IMR-90 (cell line): ENCODE measurements at regions not wholly inside any gene's neighbourhood (a gene's known extent, or its start where the extent isn't known, plus 50 kb on each side); places are given as distances from the start of the nearest gene placed in this dataset.

ENCODE experiments used
- ATAC-seq: fragments of 200-7000 bp; cut with Tn5 transposase; 2 replicates; pipeline ENCODE4 v1.9.1; 2020; ENCODE audit warnings: low read depth, mild to moderate bottlenecking, moderate library complexity
- BruUV-seq: library from RNA; stranded (reverse); fragments of 400-500 nt; replicated peaks from 2 replicates; lab custom pipeline; 2021; lab: Mats Ljungman, UMichigan
- CTCF ChIA-PET: fragments of 300-600 bp; formaldehyde crosslinking; extraction: SDS; loops from one replicate; lab custom pipeline; 2021; ENCODE audit warnings: antibody characterized with exemption; lab: Yijun Ruan, JAX
- POLR2A ChIA-PET: fragments of 300-600 bp; sonication (Branson Sonifier 250); formaldehyde crosslinking; loops from one replicate; lab custom pipeline; 2022; ENCODE audit warnings: antibody characterized with exemption; ENCODE audit not compliant: unreplicated experiment; lab: Charles Lee
- DNase-seq: peaks from one replicate; pipeline ENCODE4 v3.0.0; 2013
- H2AFZ ChIP-seq: replicated peaks from 2 replicates; pipeline ENCODE3; 2013; ENCODE audit warnings: low read length, mild to moderate bottlenecking; ENCODE audit not compliant: poor library complexity
- H2AK5ac ChIP-seq: 2 replicates; pipeline ENCODE4 v1.6.1; 2013; ENCODE audit warnings: low read depth, low read length, inconsistent platforms
- H2AK9ac ChIP-seq: replicated peaks from 2 replicates; pipeline ENCODE3; 2013; ENCODE audit warnings: mild to moderate bottlenecking, low read depth, low read length, moderate library complexity; ENCODE audit not compliant: poor library complexity
- H2BK120ac ChIP-seq: 2 replicates; pipeline ENCODE4 v1.6.1; 2013; ENCODE audit warnings: low read depth, low read length, inconsistent platforms
- H2BK15ac ChIP-seq: 3 replicates; pipeline ENCODE4 v1.6.1; 2013; ENCODE audit warnings: low read depth, low read length, inconsistent platforms
- H2BK20ac ChIP-seq: 2 replicates; pipeline ENCODE4 v1.6.1; 2013; ENCODE audit warnings: low read depth, mild to moderate bottlenecking, inconsistent platforms, low read length, moderate library complexity
- H2BK5ac ChIP-seq: 2 replicates; pipeline ENCODE4 v1.6.1; 2013; ENCODE audit warnings: mild to moderate bottlenecking, low read depth, low read length, inconsistent platforms; ENCODE audit not compliant: poor library complexity, severe bottlenecking
- H3K14ac ChIP-seq: replicated peaks from 2 replicates; pipeline ENCODE4 v1.6.1; 2013; ENCODE audit warnings: low read depth, low read length, inconsistent platforms
- H3K18ac ChIP-seq: 2 replicates; pipeline ENCODE4 v1.6.1; 2013; ENCODE audit warnings: low read depth, low read length, control low read depth
- H3K23ac ChIP-seq: 2 replicates; pipeline ENCODE4 v1.6.1; 2013; ENCODE audit warnings: low read depth, low read length, inconsistent platforms
- H3K27ac ChIP-seq: 2 replicates; pipeline ENCODE4 v1.5.1; 2013; ENCODE audit warnings: mild to moderate bottlenecking, control low read depth, low read length; ENCODE audit not compliant: insufficient read depth
- H3K27me3 ChIP-seq: 2 replicates; pipeline ENCODE4 v1.6.1; 2013; ENCODE audit warnings: low read length; ENCODE audit not compliant: control insufficient read depth, insufficient read depth
- H3K36me3 ChIP-seq: 2 replicates; pipeline ENCODE4 v1.6.1; 2013; ENCODE audit warnings: low read length, mixed read lengths; ENCODE audit not compliant: control insufficient read depth, insufficient read depth
- H3K4ac ChIP-seq: 2 replicates; pipeline ENCODE4 v1.6.1; 2013; ENCODE audit warnings: low read depth, low read length, inconsistent platforms
- H3K4me1 ChIP-seq: 2 replicates; pipeline ENCODE4 v1.6.1; 2013; ENCODE audit warnings: low read length, mixed read lengths; ENCODE audit not compliant: control insufficient read depth, insufficient read depth
- H3K4me2 ChIP-seq: 2 replicates; pipeline ENCODE4 v1.6.1; 2013; ENCODE audit warnings: low read depth, mild to moderate bottlenecking, control low read depth, low read length, moderate library complexity
- H3K4me3 ChIP-seq: 2 replicates; pipeline ENCODE4 v1.5.1; 2013; ENCODE audit warnings: low read depth, mild to moderate bottlenecking, control low read depth, low read length, moderate library complexity; ENCODE audit not compliant: insufficient read depth
- H3K56ac ChIP-seq: 2 replicates; pipeline ENCODE4 v1.6.1; 2013; ENCODE audit warnings: low read length, inconsistent platforms; ENCODE audit not compliant: insufficient read depth; ENCODE audit errors: extremely low read depth
- H3K79me1 ChIP-seq, 2 experiments: 2 replicates each; pipeline ENCODE4 v1.6.1; 2013; ENCODE audit warnings: low read length in 2 of 2, inconsistent platforms in 1 of 2, low read depth in 1 of 2
- H3K9ac ChIP-seq: 2 replicates; pipeline ENCODE4 v1.6.1; 2013; ENCODE audit warnings: low read depth, low read length, control low read depth
- H3K9me1 ChIP-seq: 2 replicates; pipeline ENCODE4 v1.6.1; 2013; ENCODE audit warnings: low read length, inconsistent platforms; ENCODE audit not compliant: insufficient read depth
- H3K9me3 ChIP-seq: 2 replicates; pipeline ENCODE4 v1.6.1; 2013; ENCODE audit warnings: low read length; ENCODE audit not compliant: control insufficient read depth, insufficient read depth
- H4K20me1 ChIP-seq: 2 replicates; pipeline ENCODE4 v1.6.1; 2013; ENCODE audit warnings: low read length, inconsistent platforms; ENCODE audit not compliant: insufficient read depth
- H4K5ac ChIP-seq: 2 replicates; pipeline ENCODE4 v1.6.1; 2013; ENCODE audit warnings: mild to moderate bottlenecking, low read depth, low read length, control low read depth
- H4K8ac ChIP-seq, 2 experiments: 2 replicates each; pipeline ENCODE4 v1.6.1; 2013; ENCODE audit warnings: low read depth in 2 of 2, low read length in 2 of 2, control low read depth in 1 of 2, inconsistent platforms in 1 of 2
- H4K91ac ChIP-seq: 2 replicates; pipeline ENCODE4 v1.6.1; 2013; ENCODE audit warnings: low read depth, low read length, inconsistent platforms; ENCODE audit not compliant: insufficient read depth
- BHLHE40 ChIP-seq: fragments of 150-350 bp; IDR thresholded peaks from 2 replicates; pipeline ENCODE4 v1.6.1; 2016; ENCODE audit warnings: mild to moderate bottlenecking, low read depth, low read length
- FOS ChIP-seq: fragments of 150-350 bp; IDR thresholded peaks from 2 replicates; pipeline ENCODE4 v1.6.1; 2016; ENCODE audit warnings: low read depth, low read length
- MXI1 ChIP-seq: IDR thresholded peaks from 2 replicates; pipeline ENCODE4 v1.6.1; 2012; ENCODE audit warnings: low read depth, mild to moderate bottlenecking, low read length, moderate library complexity, borderline replicate concordance
- POLR2A ChIP-seq: IDR thresholded peaks from 2 replicates; pipeline ENCODE4 v1.6.1; 2012; ENCODE audit warnings: mild to moderate bottlenecking, low read depth, low read length
- SMC3 ChIP-seq: fragments of 150-350 bp; IDR thresholded peaks from 2 replicates; pipeline ENCODE4 v1.6.1; 2016; ENCODE audit warnings: low read depth, mild to moderate bottlenecking, antibody characterized with exemption, low read length, moderate library complexity
- WGBS, 2 experiments: methylation state at CpG; one replicate each; pipeline versions ENCODE4 v1.1.5 to v1.1.7; 2013; ENCODE audit warnings: missing lambda C conversion rate in 2 of 2; ENCODE audit not compliant: insufficient read length in 1 of 2; ENCODE audit errors: extremely low coverage in 2 of 2; 5-methylcytosine and 5-hydroxymethylcytosine counted together
- dilution Hi-C: fragments of 300-500 bp; cut with HindIII; formaldehyde crosslinking; loops from one replicate; pipeline ENCODE4 v1.14.3; 2018; ENCODE audit warnings: low sequenced_read_pairs; ENCODE audit not compliant: unreplicated experiment
- in situ Hi-C: fragments of 300-500 bp; cut with MboI; formaldehyde crosslinking; loops from 3 replicates; pipeline ENCODE4 v1.14.3; 2019; ENCODE audit warnings: low sequenced_read_pairs, inconsistent platforms, mixed read lengths
- intact Hi-C: fragments of 100-400 bp; cut with micrococcal nuclease; formaldehyde crosslinking; loops from 2 replicates; pipeline ENCODE4 v1.10.0; 2022
- TF ChIP-seq, protein P1 (sequence below): fragments of 150-350 bp; IDR thresholded peaks from 2 replicates; pipeline ENCODE4 v1.6.1; 2016; ENCODE audit warnings: low read depth, mild to moderate bottlenecking, low read length, moderate library complexity, borderline replicate concordance

DNA sequence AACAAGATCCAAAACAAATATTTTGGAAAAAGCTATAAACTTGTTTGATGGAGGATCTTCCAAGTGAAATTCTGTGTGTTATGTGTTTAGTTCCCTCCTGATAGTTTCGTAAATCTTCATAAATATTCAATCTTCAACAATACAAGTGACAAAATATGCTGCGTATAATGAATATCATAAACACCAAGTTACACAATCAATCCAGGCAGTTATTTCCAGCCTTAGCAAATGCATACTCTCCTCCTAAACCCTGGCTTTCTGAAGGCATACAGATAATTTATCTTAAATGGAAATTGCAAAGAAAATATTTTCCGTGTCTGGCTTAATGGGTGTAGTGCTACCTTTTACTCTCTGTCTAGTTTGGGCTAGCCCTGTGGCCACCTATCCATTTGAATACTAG, 864.9 kb upstream of the ZWINT start:
- no peak overlapping the region for H2AFZ ChIP-seq
- H2BK5ac ChIP-seq = no peak overlapping the region
- H4K8ac ChIP-seq = no peak overlapping the region
- H3K9ac ChIP-seq = no peak overlapping the region
- no peaks in the 10 kb centered on the region for H3K4me1 ChIP-seq
- no peak overlapping the region for H3K23ac ChIP-seq
- H2BK15ac ChIP-seq = no peak overlapping the region
- in situ Hi-C loops (no loop called here), dilution Hi-C loops (no loop called here), intact Hi-C loops (no loop called here)
- H3K4me2 ChIP-seq = no peak overlapping the region
- peaks cover 3% of the 10 kb centered on the region; the same call in 1 of the 2 replicates for H3K9me3 ChIP-seq
- H3K4ac ChIP-seq = no peak overlapping the region
- TF ChIP-seq BHLHE40 (no peak), MXI1 (no peak), POLR2A (no peak), FOS (no peak), SMC3 (no peak)
- TF ChIP-seq, protein P1, sequence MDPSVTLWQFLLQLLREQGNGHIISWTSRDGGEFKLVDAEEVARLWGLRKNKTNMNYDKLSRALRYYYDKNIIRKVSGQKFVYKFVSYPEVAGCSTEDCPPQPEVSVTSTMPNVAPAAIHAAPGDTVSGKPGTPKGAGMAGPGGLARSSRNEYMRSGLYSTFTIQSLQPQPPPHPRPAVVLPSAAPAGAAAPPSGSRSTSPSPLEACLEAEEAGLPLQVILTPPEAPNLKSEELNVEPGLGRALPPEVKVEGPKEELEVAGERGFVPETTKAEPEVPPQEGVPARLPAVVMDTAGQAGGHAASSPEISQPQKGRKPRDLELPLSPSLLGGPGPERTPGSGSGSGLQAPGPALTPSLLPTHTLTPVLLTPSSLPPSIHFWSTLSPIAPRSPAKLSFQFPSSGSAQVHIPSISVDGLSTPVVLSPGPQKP = no peak
- H2AK5ac ChIP-seq = no peak overlapping the region
- WGBS, 2 experiments = no CpG with 5 or more reads among the region's 3 CpGs
- no peak overlapping the region for H2BK20ac ChIP-seq
- no peak overlapping the region for H2AK9ac ChIP-seq
- H3K14ac ChIP-seq = no peak overlapping the region
- no peaks in the 10 kb centered on the region for H3K27me3 ChIP-seq
- no peaks in the 10 kb centered on the region for H3K9me1 ChIP-seq
- ATAC-seq = no peak
- no peak overlapping the region for H4K5ac ChIP-seq
- no peak for DNase-seq
- H3K56ac ChIP-seq = no peak overlapping the region
- no peaks in the 10 kb centered on the region for H3K36me3 ChIP-seq
- H3K79me1 ChIP-seq = no peaks in the 10 kb centered on the region
- ChIA-PET CTCF (no interaction called here), POLR2A (no interaction called here)
- no TSS peak for BruUV-seq
- H3K27ac ChIP-seq = no peak overlapping the region
- H2BK120ac ChIP-seq = no peak overlapping the region
- no peaks in the 10 kb centered on the region for H4K20me1 ChIP-seq
- H3K4me3 ChIP-seq = no peak overlapping the region
- H3K18ac ChIP-seq = no peak overlapping the region
- H4K91ac ChIP-seq = no peak overlapping the region
